ENCODE measurements at regions not wholly inside any gene's neighbourhood (a gene's known extent, or its start where the extent isn't known, plus 50 kb on each side); places are given as distances from the start of the nearest gene placed in this dataset.

DNA sequence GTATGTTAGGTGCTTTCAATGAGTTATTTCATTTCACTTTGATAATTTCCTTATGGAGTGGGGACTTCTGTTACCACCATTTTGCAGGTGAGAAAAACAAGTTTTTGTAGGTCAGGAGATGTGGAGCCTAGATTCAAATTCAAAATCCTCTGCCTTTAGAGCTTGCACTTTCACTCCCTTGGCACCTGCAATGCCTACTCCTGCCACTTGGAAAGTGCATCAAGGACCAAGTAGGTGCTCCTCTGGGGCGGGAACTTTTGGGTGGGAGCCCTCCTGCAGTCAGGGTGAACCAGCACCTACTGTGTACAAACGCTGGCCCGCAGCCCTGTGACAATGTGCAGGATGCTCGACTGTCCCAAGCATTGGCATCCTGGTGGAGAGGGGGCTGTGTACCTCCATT, 199.0 kb downstream of the EMX2 start:
- no peak overlapping the region for H3K4me3 ChIP-seq (ENCODE audit: low read depth, low read length)
- TF ChIP-seq, protein P1, sequence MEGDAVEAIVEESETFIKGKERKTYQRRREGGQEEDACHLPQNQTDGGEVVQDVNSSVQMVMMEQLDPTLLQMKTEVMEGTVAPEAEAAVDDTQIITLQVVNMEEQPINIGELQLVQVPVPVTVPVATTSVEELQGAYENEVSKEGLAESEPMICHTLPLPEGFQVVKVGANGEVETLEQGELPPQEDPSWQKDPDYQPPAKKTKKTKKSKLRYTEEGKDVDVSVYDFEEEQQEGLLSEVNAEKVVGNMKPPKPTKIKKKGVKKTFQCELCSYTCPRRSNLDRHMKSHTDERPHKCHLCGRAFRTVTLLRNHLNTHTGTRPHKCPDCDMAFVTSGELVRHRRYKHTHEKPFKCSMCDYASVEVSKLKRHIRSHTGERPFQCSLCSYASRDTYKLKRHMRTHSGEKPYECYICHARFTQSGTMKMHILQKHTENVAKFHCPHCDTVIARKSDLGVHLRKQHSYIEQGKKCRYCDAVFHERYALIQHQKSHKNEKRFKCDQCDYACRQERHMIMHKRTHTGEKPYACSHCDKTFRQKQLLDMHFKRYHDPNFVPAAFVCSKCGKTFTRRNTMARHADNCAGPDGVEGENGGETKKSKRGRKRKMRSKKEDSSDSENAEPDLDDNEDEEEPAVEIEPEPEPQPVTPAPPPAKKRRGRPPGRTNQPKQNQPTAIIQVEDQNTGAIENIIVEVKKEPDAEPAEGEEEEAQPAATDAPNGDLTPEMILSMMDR (IDR thresholded peaks at IDR 0.05; ENCODE audit: low read depth, low read length, missing control alignments), result peak; percentile 35
- H3K27ac ChIP-seq, result no peak overlapping the region
- H3K36me3 ChIP-seq (replicated peaks), result no peaks in the 10 kb centered on the region
- H3K27me3 ChIP-seq (replicated peaks), result no peaks in the 10 kb centered on the region
- in situ Hi-C loops (cut with HindIII; ENCODE audit: low pct_ligation_motif_present, low sequenced_read_pairs), result no loop called here
- DNase-seq, result no peak

DNA sequence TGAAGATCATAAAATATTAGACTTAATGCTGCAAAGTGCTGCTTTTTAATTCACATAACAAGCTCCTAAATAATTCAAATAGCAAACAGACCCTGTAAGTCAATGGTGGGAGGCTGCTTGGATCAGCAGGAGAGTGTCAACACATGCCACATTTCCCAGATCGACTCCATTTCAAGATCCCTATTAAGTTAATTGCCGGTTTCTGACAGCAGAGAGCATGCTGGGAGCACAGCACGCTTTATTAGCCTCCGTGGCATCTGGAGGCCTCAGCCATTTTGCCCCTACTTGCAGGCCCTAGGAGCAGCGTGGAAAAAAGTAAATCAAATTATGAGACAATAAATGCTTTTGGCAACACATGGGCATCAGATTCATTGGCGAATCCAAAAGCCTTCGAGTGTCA, 201.0 kb downstream of the EMX2 start:
- no peak overlapping the region for H3K4me3 ChIP-seq (ENCODE audit: low read depth, low read length)
- H3K27ac ChIP-seq, result no peak overlapping the region
- no peak for DNase-seq
- TF ChIP-seq, protein P1 (IDR thresholded peaks at IDR 0.05; ENCODE audit: low read depth, low read length, missing control alignments), result no peak
- H3K36me3 ChIP-seq (replicated peaks), result no peaks in the 10 kb centered on the region
- in situ Hi-C loops (cut with HindIII; ENCODE audit: low pct_ligation_motif_present, low sequenced_read_pairs), result no loop called here
- H3K27me3 ChIP-seq (replicated peaks), result no peaks in the 10 kb centered on the region

GRCh38 chr10:117745301-117745700, 202.8 kb downstream of the EMX2 start:
- H3K36me3 ChIP-seq (replicated peaks), result no peaks in the 10 kb centered on the region
- H3K27me3 ChIP-seq (replicated peaks), result no peaks in the 10 kb centered on the region
- in situ Hi-C loops (cut with HindIII; ENCODE audit: low pct_ligation_motif_present, low sequenced_read_pairs), result no loop called here
- no peak for DNase-seq
- H3K27ac ChIP-seq, result no peak overlapping the region
- TF ChIP-seq, protein P1 (IDR thresholded peaks at IDR 0.05; ENCODE audit: low read depth, low read length, missing control alignments), result no peak
- no peak overlapping the region for H3K4me3 ChIP-seq (ENCODE audit: low read depth, low read length)

DNA sequence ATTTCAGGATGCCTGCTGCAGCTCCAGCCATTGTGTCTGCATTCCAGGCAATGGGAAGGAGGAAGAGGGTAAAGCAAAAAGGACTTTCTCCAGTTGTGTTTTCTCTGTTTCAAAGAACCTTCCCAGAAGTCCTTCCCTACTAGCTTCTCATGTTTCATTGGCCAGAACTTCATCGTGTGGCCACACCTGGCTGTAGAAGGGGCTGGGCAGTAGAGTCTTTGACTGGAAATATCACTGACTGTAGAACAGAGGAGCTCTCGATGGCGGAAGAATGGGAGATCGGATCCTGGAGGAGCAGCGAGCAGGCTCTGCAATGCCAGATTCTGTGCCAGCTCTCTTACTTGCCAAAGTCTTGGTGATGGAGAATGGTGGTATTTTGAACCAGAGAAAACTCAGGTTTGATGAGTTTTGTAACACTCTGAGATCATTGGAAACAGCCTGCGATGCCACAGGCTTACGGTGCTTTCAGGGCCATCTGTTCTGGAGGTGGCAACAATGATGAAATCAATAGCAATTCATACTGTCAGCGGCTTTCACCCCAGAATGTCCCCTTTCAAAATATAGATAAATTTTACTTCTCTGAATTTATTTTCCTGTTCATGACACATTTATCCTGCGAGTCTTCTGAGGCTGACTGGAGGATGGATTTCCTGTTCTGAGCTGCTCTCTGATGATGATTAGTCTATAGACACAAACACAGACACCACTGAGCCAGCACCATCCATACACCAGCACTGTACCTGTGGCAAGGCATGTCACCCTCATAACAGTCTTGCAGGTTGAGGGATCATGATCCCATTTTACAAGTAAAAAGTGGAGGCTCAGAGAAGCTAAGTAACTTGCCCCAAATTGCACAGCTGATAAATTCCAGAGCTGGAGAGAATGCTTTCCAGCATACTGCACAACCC, 204.2 kb downstream of the EMX2 start:
- DNase-seq, result no peak
- in situ Hi-C loops (cut with HindIII; ENCODE audit: low pct_ligation_motif_present, low sequenced_read_pairs), result no loop called here
- Histone ChIP-seq H3K36me3 (replicated peaks) (no peaks in the 10 kb centered on the region), H3K4me3 (ENCODE audit: low read depth, low read length) (no peak overlapping the region), H3K27ac (no peak overlapping the region), H3K27me3 (replicated peaks) (no peaks in the 10 kb centered on the region)
- TF ChIP-seq, protein P1 (IDR thresholded peaks at IDR 0.05; ENCODE audit: low read depth, low read length, missing control alignments), result no peak

DNA sequence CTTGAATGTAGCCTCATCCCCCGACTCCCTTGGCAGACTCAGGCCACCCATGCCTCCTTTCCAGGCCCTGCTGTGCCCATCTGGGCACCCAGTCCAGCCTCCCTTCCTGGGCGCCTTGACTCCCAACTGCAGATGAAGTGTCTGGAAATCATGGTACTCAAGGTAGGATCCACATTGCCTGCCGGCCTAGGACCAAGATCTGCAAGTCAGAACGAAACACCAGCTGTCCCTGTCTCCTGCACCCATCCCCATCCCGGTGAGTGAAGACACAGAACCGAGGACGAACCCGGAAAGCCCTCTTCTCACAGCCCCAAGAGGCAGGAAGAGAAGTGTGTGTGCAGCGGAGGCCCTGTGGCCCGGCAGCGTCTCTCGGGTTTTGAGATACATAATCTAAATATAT, 205.1 kb downstream of the EMX2 start:
- DNase-seq, result no peak
- Histone ChIP-seq H3K4me3 (ENCODE audit: low read depth, low read length) (no peak overlapping the region), H3K27ac (no peak overlapping the region), H3K27me3 (replicated peaks) (no peaks in the 10 kb centered on the region), H3K36me3 (replicated peaks) (no peaks in the 10 kb centered on the region)
- TF ChIP-seq, protein P1 (IDR thresholded peaks at IDR 0.05; ENCODE audit: low read depth, low read length, missing control alignments), result no peak
- in situ Hi-C loops (cut with HindIII; ENCODE audit: low pct_ligation_motif_present, low sequenced_read_pairs), result no loop called here

Data from brain microvascular endothelial cell (primary cell).